ENCODE measurements at regions not wholly inside any gene's neighbourhood (a gene's known extent, or its start where the extent isn't known, plus 50 kb on each side); places are given as distances from the start of the nearest gene placed in this dataset.

GRCh38 chr7:24406789-24407299 is 122.9 kb downstream of the NPY start:
- no peak for TF ChIP-seq EP300 (IDR thresholded peaks at IDR 0.05)
- TF ChIP-seq, protein P1, sequence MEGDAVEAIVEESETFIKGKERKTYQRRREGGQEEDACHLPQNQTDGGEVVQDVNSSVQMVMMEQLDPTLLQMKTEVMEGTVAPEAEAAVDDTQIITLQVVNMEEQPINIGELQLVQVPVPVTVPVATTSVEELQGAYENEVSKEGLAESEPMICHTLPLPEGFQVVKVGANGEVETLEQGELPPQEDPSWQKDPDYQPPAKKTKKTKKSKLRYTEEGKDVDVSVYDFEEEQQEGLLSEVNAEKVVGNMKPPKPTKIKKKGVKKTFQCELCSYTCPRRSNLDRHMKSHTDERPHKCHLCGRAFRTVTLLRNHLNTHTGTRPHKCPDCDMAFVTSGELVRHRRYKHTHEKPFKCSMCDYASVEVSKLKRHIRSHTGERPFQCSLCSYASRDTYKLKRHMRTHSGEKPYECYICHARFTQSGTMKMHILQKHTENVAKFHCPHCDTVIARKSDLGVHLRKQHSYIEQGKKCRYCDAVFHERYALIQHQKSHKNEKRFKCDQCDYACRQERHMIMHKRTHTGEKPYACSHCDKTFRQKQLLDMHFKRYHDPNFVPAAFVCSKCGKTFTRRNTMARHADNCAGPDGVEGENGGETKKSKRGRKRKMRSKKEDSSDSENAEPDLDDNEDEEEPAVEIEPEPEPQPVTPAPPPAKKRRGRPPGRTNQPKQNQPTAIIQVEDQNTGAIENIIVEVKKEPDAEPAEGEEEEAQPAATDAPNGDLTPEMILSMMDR (IDR thresholded peaks at IDR 0.05), result no peak

Measured in stomach (tissue), 4 donors.